Neural cell (in vitro differentiated cells): ENCODE measurements at regions not wholly inside any gene's neighbourhood (a gene's known extent, or its start where the extent isn't known, plus 50 kb on each side); places are given as distances from the start of the nearest gene placed in this dataset.

Source experiments
- EZH2 ChIP-seq: fragments of 200-600, 300-800 bp; shearing (Covaris generic), sonication (generic); IDR thresholded peaks from 2 replicates; pipeline ENCODE4 v1.6.1; 2014; ENCODE audit warnings: antibody characterized with exemption, low read length, borderline replicate concordance, mild to moderate bottlenecking; ENCODE audit not compliant: insufficient read depth, poor library complexity, severe bottlenecking
- POLR2AphosphoS5 ChIP-seq: IDR thresholded peaks from 2 replicates; pipeline ENCODE4 v1.6.1; 2012
- TF ChIP-seq, protein P1 (sequence below): fragments of 450-650 bp; IDR thresholded peaks from 2 replicates; pipeline ENCODE4 v1.5.1; 2014; ENCODE audit warnings: antibody characterized with exemption, mild to moderate bottlenecking, moderate library complexity; ENCODE audit not compliant: poor library complexity, severe bottlenecking
- TF ChIP-seq, protein P2 (sequence below): IDR thresholded peaks from 2 replicates; pipeline ENCODE4 v1.6.1; 2012; ENCODE audit warnings: borderline replicate concordance

DNA sequence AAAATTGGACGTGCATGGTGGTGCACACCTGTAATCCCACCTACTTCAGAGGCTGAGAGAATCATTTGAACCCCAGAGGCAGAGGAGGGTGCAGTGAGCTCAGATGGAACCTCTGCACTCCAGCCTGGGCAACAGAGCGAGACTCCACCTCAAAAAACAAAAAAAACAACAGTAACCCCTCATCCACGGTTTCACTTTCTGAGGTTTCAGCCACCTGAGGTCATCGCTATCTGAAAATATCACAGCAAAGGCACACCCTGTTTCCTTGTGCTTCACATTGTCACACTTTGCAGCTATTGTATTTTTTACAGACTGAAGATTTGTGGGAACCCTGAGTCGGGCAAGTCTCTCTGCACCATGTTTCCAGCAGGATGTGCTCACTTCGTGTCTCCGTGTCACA, 54.1 kb upstream of the FOXQ1 start:
- TF ChIP-seq, protein P1, sequence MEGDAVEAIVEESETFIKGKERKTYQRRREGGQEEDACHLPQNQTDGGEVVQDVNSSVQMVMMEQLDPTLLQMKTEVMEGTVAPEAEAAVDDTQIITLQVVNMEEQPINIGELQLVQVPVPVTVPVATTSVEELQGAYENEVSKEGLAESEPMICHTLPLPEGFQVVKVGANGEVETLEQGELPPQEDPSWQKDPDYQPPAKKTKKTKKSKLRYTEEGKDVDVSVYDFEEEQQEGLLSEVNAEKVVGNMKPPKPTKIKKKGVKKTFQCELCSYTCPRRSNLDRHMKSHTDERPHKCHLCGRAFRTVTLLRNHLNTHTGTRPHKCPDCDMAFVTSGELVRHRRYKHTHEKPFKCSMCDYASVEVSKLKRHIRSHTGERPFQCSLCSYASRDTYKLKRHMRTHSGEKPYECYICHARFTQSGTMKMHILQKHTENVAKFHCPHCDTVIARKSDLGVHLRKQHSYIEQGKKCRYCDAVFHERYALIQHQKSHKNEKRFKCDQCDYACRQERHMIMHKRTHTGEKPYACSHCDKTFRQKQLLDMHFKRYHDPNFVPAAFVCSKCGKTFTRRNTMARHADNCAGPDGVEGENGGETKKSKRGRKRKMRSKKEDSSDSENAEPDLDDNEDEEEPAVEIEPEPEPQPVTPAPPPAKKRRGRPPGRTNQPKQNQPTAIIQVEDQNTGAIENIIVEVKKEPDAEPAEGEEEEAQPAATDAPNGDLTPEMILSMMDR, result no peak
- TF ChIP-seq POLR2AphosphoS5 (no peak), EZH2 (no peak)
- TF ChIP-seq, protein P2, sequence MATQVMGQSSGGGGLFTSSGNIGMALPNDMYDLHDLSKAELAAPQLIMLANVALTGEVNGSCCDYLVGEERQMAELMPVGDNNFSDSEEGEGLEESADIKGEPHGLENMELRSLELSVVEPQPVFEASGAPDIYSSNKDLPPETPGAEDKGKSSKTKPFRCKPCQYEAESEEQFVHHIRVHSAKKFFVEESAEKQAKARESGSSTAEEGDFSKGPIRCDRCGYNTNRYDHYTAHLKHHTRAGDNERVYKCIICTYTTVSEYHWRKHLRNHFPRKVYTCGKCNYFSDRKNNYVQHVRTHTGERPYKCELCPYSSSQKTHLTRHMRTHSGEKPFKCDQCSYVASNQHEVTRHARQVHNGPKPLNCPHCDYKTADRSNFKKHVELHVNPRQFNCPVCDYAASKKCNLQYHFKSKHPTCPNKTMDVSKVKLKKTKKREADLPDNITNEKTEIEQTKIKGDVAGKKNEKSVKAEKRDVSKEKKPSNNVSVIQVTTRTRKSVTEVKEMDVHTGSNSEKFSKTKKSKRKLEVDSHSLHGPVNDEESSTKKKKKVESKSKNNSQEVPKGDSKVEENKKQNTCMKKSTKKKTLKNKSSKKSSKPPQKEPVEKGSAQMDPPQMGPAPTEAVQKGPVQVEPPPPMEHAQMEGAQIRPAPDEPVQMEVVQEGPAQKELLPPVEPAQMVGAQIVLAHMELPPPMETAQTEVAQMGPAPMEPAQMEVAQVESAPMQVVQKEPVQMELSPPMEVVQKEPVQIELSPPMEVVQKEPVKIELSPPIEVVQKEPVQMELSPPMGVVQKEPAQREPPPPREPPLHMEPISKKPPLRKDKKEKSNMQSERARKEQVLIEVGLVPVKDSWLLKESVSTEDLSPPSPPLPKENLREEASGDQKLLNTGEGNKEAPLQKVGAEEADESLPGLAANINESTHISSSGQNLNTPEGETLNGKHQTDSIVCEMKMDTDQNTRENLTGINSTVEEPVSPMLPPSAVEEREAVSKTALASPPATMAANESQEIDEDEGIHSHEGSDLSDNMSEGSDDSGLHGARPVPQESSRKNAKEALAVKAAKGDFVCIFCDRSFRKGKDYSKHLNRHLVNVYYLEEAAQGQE, result no peak
